Endothelial cell of umbilical vein (primary cell): ENCODE measurements at regions not wholly inside any gene's neighbourhood (a gene's known extent, or its start where the extent isn't known, plus 50 kb on each side); places are given as distances from the start of the nearest gene placed in this dataset.
"Not testable (repeated sequence)": the region's sequence is repeated elsewhere in the genome, so short reads cannot be mapped to it uniquely, and the experiment has no call there.

Source experiments
- POLR2A ChIP-seq: IDR thresholded peaks from 2 replicates; pipeline ENCODE4 v1.6.1; 2012; ENCODE audit warnings: low read depth, mild to moderate bottlenecking, control low read depth, low read length
- POLR2AphosphoS5 ChIP-seq: IDR thresholded peaks from 2 replicates; pipeline ENCODE4 v1.6.1; 2012; ENCODE audit warnings: low read depth, mild to moderate bottlenecking, control low read depth, low read length, moderate library complexity; ENCODE audit not compliant: insufficient read depth
- TF ChIP-seq, protein P1 (sequence below), 2 donors: IDR thresholded peaks; 1 replicate in 1 of 2; 2 replicates in 1 of 2; pipeline ENCODE4 v1.5.1; 2011; ENCODE audit warnings: low read length in 2 of 2, mild to moderate bottlenecking in 2 of 2, moderate library complexity in 2 of 2, control low read depth in 1 of 2, inconsistent platforms in 1 of 2, low read depth in 1 of 2; ENCODE audit not compliant: insufficient read depth in 1 of 2; ENCODE audit errors: extremely low read depth in 1 of 2

DNA sequence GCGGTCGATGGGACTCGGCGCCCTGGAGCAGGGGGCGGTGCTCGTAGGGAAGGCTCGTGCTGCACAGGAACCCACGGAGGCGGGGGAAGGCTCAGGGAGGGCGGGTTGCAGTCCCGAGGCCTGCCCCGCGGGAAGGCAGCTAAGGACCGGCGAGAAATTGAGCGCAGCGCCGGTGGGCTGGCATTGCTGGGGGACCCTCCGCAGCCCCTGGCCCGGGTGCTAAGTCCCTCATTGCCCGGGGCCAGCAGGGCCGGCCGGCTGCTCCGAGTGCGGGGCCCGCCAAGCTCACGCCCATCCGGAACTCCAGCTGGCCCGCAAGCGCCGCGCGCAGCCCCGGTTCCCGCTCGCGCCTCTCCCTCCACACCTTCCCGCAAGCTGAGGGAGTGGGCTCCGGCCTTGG, 576.8 kb upstream of the LINC00305 start:
- TF ChIP-seq, protein P1, sequence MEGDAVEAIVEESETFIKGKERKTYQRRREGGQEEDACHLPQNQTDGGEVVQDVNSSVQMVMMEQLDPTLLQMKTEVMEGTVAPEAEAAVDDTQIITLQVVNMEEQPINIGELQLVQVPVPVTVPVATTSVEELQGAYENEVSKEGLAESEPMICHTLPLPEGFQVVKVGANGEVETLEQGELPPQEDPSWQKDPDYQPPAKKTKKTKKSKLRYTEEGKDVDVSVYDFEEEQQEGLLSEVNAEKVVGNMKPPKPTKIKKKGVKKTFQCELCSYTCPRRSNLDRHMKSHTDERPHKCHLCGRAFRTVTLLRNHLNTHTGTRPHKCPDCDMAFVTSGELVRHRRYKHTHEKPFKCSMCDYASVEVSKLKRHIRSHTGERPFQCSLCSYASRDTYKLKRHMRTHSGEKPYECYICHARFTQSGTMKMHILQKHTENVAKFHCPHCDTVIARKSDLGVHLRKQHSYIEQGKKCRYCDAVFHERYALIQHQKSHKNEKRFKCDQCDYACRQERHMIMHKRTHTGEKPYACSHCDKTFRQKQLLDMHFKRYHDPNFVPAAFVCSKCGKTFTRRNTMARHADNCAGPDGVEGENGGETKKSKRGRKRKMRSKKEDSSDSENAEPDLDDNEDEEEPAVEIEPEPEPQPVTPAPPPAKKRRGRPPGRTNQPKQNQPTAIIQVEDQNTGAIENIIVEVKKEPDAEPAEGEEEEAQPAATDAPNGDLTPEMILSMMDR (IDR thresholded peaks at IDR 0.05; ENCODE audit: extremely low read depth in 1 of 2, insufficient read depth in 1 of 2, low read depth in 1 of 2, low read length in 2 of 2): not testable (repeated sequence)
- TF ChIP-seq POLR2A, POLR2AphosphoS5: not testable (repeated sequence)
